ENCODE measurements at regions not wholly inside any gene's neighbourhood (a gene's known extent, or its start where the extent isn't known, plus 50 kb on each side); places are given as distances from the start of the nearest gene placed in this dataset.

- Histone ChIP-seq H2AFZ (no peak overlapping the region), H4K20me1 (ENCODE audit: insufficient read depth, poor library complexity, severe bottlenecking) (no peaks in the 10 kb centered on the region), H3K4me1 (ENCODE audit: insufficient read depth) (peaks cover 59% of the 10 kb centered on the region), H3K4me3 (no peak overlapping the region), H3K4me2 (peak overlapping the region; percentile 24), H3K79me2 (no peaks in the 10 kb centered on the region), H3K36me3 (replicated peaks; ENCODE audit: insufficient read depth, low read depth) (no peaks in the 10 kb centered on the region), H3K9me3 (ENCODE audit: low read depth) (no peaks in the 10 kb centered on the region), H3K27ac (peak overlapping the region; percentile 94), H3K27me3 (no peaks in the 10 kb centered on the region), H3K9me2 (replicated peaks; ENCODE audit: insufficient read depth) (no peaks in the 10 kb centered on the region)
- no peak for TF ChIP-seq EZH2 (IDR thresholded peaks at IDR 0.05; ENCODE audit: borderline replicate concordance)
- no peak for TF ChIP-seq CTCF (IDR thresholded peaks at IDR 0.05; ENCODE audit: poor library complexity)
- no peak for TF ChIP-seq EZH2phosphoT487 (IDR thresholded peaks at IDR 0.05; ENCODE audit: low read depth, severe bottlenecking, unreplicated experiment)
- 84% methylated on average over 9 of the region's 9 CpGs for WGBS (ENCODE audit: low lambda C conversion rate, missing lambda C conversion rate)
- no peak for DNase-seq (ENCODE audit: low spot score)
These were observed 90.3 kb upstream of the EEA1 start for GRCh38 chr12:93019212-93019927.

- Histone ChIP-seq H3K9me3 (ENCODE audit: low read depth) (no peaks in the 10 kb centered on the region), H3K27ac (peak overlapping the region; percentile 94), H3K4me3 (no peak overlapping the region), H3K36me3 (replicated peaks; ENCODE audit: insufficient read depth, low read depth) (no peaks in the 10 kb centered on the region), H4K20me1 (ENCODE audit: insufficient read depth, poor library complexity, severe bottlenecking) (no peaks in the 10 kb centered on the region), H3K9me2 (replicated peaks; ENCODE audit: insufficient read depth) (no peaks in the 10 kb centered on the region), H3K79me2 (no peaks in the 10 kb centered on the region), H3K4me2 (peak overlapping the region; percentile 24), H3K27me3 (no peaks in the 10 kb centered on the region), H3K4me1 (ENCODE audit: insufficient read depth) (peaks cover 58% of the 10 kb centered on the region), H2AFZ (no peak overlapping the region)
- TF ChIP-seq EZH2phosphoT487 (IDR thresholded peaks at IDR 0.05; ENCODE audit: low read depth, severe bottlenecking, unreplicated experiment) (no peak), CTCF (IDR thresholded peaks at IDR 0.05; ENCODE audit: poor library complexity) (no peak), EZH2 (IDR thresholded peaks at IDR 0.05; ENCODE audit: borderline replicate concordance) (no peak)
- 35% methylated on average over 8 of the region's 8 CpGs for WGBS (ENCODE audit: low lambda C conversion rate, missing lambda C conversion rate)
- DNase-seq (ENCODE audit: low spot score), result peak; percentile 84
These were observed 91.0 kb upstream of the EEA1 start for GRCh38 chr12:93019975-93020630.

GRCh38 chr12:93020631-93021597 lies 91.8 kb upstream of the EEA1 start:
- peak overlapping the region; percentile 94 for H3K27ac ChIP-seq
- no peak overlapping the region for H3K4me3 ChIP-seq
- peak; percentile 25 for DNase-seq (ENCODE audit: low spot score)
- H4K20me1 ChIP-seq (ENCODE audit: insufficient read depth, poor library complexity, severe bottlenecking), result no peaks in the 10 kb centered on the region
- no peak overlapping the region for H3K4me2 ChIP-seq
- H2AFZ ChIP-seq, result no peak overlapping the region
- WGBS (ENCODE audit: low lambda C conversion rate, missing lambda C conversion rate), result 44% methylated on average over 9 of the region's 9 CpGs
- no peaks in the 10 kb centered on the region for H3K79me2 ChIP-seq
- H3K36me3 ChIP-seq (replicated peaks; ENCODE audit: insufficient read depth, low read depth), result no peaks in the 10 kb centered on the region
- TF ChIP-seq EZH2phosphoT487 (IDR thresholded peaks at IDR 0.05; ENCODE audit: low read depth, severe bottlenecking, unreplicated experiment), result no peak
- no peak for TF ChIP-seq CTCF (IDR thresholded peaks at IDR 0.05; ENCODE audit: poor library complexity)
- H3K27me3 ChIP-seq, result no peaks in the 10 kb centered on the region
- no peaks in the 10 kb centered on the region for H3K9me3 ChIP-seq (ENCODE audit: low read depth)
- H3K9me2 ChIP-seq (replicated peaks; ENCODE audit: insufficient read depth), result no peaks in the 10 kb centered on the region
- peaks cover 53% of the 10 kb centered on the region for H3K4me1 ChIP-seq (ENCODE audit: insufficient read depth)
